ENCODE measurements at regions not wholly inside any gene's neighbourhood (a gene's known extent, or its start where the extent isn't known, plus 50 kb on each side); places are given as distances from the start of the nearest gene placed in this dataset.
A peak's percentile ranks its signal among the peaks of the same experiment; 100 is the strongest.

DNA sequence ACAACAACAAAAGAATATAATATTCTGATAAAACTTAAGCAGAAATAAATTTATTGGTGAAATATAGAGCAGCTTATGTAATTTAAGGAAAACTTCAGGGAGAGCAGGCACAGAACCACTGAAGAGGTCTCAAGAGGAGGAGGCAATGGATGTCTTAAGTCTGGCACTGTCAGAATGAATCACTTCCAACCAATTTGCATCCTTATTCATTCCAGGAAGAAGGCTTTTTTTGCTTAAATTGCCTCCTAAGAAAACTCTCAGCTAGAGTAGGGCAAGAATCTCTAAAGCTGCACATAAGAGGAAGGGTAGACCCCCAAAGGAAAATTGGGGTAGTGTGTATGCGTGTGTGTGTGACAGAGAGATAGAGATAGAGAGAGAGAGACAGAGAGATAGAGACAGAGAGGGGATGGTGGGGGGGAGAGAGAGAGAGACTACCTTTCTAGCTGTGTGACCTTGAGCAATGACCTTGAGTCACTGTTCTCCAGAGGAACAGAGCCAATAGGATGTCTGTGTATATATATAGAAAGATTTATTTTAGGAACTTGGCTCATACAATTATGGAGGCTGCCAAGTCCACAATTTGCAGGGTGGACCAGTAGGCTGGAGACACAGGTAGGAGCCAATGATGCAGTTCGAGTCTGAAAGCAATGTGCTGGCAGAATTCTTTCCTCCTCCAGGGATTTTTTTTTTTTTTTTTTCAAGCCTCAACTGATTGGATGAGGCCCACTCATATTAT lies 96.4 kb upstream of the LINC00305 start:
- Histone ChIP-seq H3K4me3 (no peak overlapping the region), H3K27me3 (ENCODE audit: low read depth) (no peaks in the 10 kb centered on the region), H3K4me1 (peaks cover 14% of the 10 kb centered on the region), H3K9me3 (replicated peaks) (no peaks in the 10 kb centered on the region), H3K36me3 (no peaks in the 10 kb centered on the region), H3K27ac (replicated peaks) (peak overlapping the region; percentile 41)
- intact Hi-C loops (cut with micrococcal nuclease) = no loop called here
- TF ChIP-seq, protein P1, sequence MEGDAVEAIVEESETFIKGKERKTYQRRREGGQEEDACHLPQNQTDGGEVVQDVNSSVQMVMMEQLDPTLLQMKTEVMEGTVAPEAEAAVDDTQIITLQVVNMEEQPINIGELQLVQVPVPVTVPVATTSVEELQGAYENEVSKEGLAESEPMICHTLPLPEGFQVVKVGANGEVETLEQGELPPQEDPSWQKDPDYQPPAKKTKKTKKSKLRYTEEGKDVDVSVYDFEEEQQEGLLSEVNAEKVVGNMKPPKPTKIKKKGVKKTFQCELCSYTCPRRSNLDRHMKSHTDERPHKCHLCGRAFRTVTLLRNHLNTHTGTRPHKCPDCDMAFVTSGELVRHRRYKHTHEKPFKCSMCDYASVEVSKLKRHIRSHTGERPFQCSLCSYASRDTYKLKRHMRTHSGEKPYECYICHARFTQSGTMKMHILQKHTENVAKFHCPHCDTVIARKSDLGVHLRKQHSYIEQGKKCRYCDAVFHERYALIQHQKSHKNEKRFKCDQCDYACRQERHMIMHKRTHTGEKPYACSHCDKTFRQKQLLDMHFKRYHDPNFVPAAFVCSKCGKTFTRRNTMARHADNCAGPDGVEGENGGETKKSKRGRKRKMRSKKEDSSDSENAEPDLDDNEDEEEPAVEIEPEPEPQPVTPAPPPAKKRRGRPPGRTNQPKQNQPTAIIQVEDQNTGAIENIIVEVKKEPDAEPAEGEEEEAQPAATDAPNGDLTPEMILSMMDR (IDR thresholded peaks at IDR 0.05; ENCODE audit: borderline replicate concordance) = no peak
- DNase-seq = no peak

DNA sequence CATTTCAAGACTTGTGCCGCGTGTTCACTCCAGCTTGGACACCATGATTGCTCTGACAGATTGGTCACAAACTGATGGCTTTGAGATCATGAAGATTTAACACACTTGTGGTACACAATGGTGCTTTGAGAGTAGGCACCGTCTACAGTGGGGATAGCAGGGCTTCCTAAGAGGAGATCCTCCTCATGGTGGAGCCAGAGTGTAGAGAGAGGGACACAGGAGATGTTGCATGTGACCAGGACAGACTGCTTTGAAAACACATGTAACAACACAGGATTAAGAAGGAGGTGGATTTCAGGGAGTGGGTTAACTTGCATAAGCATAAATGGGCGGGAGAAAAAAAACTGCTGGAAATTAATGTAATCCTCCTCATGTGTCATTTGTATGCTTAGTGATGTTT lies 95.7 kb upstream of the LINC00305 start:
- Histone ChIP-seq H3K27ac (replicated peaks) (no peak overlapping the region), H3K9me3 (replicated peaks) (no peaks in the 10 kb centered on the region), H3K36me3 (no peaks in the 10 kb centered on the region), H3K4me1 (peaks cover 14% of the 10 kb centered on the region), H3K4me3 (no peak overlapping the region), H3K27me3 (ENCODE audit: low read depth) (no peaks in the 10 kb centered on the region)
- TF ChIP-seq, protein P1 (IDR thresholded peaks at IDR 0.05; ENCODE audit: borderline replicate concordance) = peak; percentile 50
- intact Hi-C loops (cut with micrococcal nuclease) = no loop called here
- DNase-seq = no peak

DNA sequence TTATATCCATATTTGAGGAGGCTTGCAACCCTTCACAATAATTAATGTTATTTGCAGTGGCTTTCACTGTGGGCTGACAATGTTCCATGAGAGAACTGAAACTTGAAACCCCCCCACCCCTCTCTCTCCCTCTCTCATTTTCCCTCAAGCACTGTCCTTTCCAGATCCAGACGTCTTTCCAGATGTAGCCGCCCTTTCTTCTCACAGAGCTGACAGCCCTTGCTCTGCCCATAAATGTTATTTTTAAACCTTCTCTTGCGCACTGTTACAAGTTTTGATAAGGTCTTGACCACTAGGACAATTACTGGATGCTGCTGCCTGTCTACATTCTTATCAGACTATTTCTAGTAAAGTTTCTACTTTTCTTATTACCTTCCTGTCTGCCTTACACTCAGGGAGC lies 91.4 kb upstream of the LINC00305 start:
- H3K27ac ChIP-seq (replicated peaks) = no peak overlapping the region
- H3K27me3 ChIP-seq (ENCODE audit: low read depth) = no peaks in the 10 kb centered on the region
- intact Hi-C loops (cut with micrococcal nuclease) = no loop called here
- H3K4me3 ChIP-seq = no peak overlapping the region
- DNase-seq = no peak
- H3K4me1 ChIP-seq = peaks cover 5% of the 10 kb centered on the region
- no peaks in the 10 kb centered on the region for H3K9me3 ChIP-seq (replicated peaks)
- no peaks in the 10 kb centered on the region for H3K36me3 ChIP-seq
- TF ChIP-seq, protein P1 (IDR thresholded peaks at IDR 0.05; ENCODE audit: borderline replicate concordance) = no peak

DNA sequence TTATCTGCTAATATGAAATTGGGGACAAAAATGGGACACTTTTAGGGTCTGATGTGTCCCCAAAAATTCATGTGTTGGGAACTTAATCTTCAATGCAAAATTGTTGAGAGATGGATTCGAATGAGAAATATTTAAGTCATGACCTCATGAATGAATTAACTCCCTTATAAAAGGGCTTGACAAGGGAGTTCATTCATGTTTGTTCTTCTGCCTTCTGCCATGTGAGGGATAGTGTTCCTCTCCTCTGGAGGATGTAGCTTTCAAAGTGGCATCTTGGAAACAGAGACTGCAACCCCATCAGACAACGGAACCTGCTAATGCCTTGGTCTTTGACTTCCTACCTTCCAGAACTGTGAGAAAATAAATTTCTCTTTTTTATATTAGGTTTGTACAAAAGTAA lies 89.2 kb upstream of the LINC00305 start:
- no peak overlapping the region for H3K27ac ChIP-seq (replicated peaks)
- DNase-seq = no peak
- no peaks in the 10 kb centered on the region for H3K9me3 ChIP-seq (replicated peaks)
- H3K4me3 ChIP-seq = no peak overlapping the region
- no peaks in the 10 kb centered on the region for H3K4me1 ChIP-seq
- TF ChIP-seq, protein P1 (IDR thresholded peaks at IDR 0.05; ENCODE audit: borderline replicate concordance) = no peak
- no peaks in the 10 kb centered on the region for H3K27me3 ChIP-seq (ENCODE audit: low read depth)
- no peaks in the 10 kb centered on the region for H3K36me3 ChIP-seq
- intact Hi-C loops (cut with micrococcal nuclease) = no loop called here

DNA sequence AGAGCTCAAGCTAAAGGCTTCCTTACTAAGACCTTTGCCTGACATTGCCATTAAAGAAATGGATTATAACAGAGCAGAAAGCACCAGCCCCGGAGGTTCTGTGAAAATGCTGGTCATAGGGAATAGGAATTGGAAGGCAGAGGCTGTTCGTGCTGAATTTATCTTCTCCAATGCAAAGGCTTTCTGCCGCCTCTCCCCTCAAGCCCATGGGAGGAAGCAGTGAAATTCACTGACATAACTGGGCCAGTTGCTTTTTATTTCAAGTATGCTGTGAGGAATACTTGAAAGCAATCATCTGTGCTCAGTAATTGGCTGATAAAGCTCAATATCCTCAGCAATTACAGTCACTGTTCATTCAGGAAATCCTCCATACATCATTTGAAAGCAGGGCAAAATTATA lies 85.4 kb upstream of the LINC00305 start:
- H3K9me3 ChIP-seq (replicated peaks) = peaks cover 4% of the 10 kb centered on the region
- H3K27ac ChIP-seq (replicated peaks) = no peak overlapping the region
- intact Hi-C loops (cut with micrococcal nuclease) = no loop called here
- TF ChIP-seq, protein P1 (IDR thresholded peaks at IDR 0.05; ENCODE audit: borderline replicate concordance) = no peak
- DNase-seq = no peak
- no peaks in the 10 kb centered on the region for H3K36me3 ChIP-seq
- H3K4me1 ChIP-seq = no peaks in the 10 kb centered on the region
- H3K4me3 ChIP-seq = no peak overlapping the region
- H3K27me3 ChIP-seq (ENCODE audit: low read depth) = no peaks in the 10 kb centered on the region
